SK-N-SH (cell line): ENCODE measurements at regions not wholly inside any gene's neighbourhood (a gene's known extent, or its start where the extent isn't known, plus 50 kb on each side); places are given as distances from the start of the nearest gene placed in this dataset.

Source experiments
- CTCF ChIA-PET: fragments of 300-600, 350-600 bp; formaldehyde crosslinking; extraction: SDS; loops from one replicate; lab custom pipeline; 2021; lab: Yijun Ruan, JAX
- POLR2A ChIA-PET: fragments of 350-600 bp; sonication (Branson Sonifier 250); formaldehyde crosslinking; extraction: SDS; loops from one replicate; lab custom pipeline; 2020; ENCODE audit warnings: antibody characterized with exemption, inconsistent platforms; lab: Yijun Ruan, JAX
- DNase-seq: peaks from one replicate; pipeline ENCODE4 v3.0.0; 2012
- H2AFZ ChIP-seq: fragments of 200-600 bp; sonication (generic); 2 replicates; pipeline ENCODE4 v1.8.1; 2016; ENCODE audit warnings: antibody characterized with exemption, mild to moderate bottlenecking, low read depth
- H3F3A ChIP-seq: fragments of 200-600 bp; sonication (generic); replicated peaks from 2 replicates; pipeline ENCODE3; 2016; ENCODE audit warnings: antibody characterized with exemption, mild to moderate bottlenecking; ENCODE audit not compliant: insufficient read depth
- H3K27ac ChIP-seq, 2 experiments: fragments of 200-500 bp in 1 of 2; fragments of 200-600 bp in 1 of 2; sonication (Bioruptor generic) in 1 of 2; sonication (generic), shearing (Covaris generic) in 1 of 2; 2 replicates each; pipeline versions ENCODE4 v1.5.1 to v1.6.1; 2014 to 2016; ENCODE audit warnings: low read depth in 2 of 2, inconsistent platforms in 1 of 2, low read length in 1 of 2, mild to moderate bottlenecking in 1 of 2, mixed read lengths in 1 of 2
- H3K27me3 ChIP-seq: fragments of 200-600 bp; sonication (generic), shearing (Covaris generic); 2 replicates; pipeline ENCODE4 v1.6.1; 2016; ENCODE audit warnings: mixed run types; ENCODE audit not compliant: insufficient read depth
- H3K36me3 ChIP-seq, 2 experiments: fragments of 200-500 bp in 1 of 2; fragments of 200-600 bp in 1 of 2; sonication (Bioruptor generic) in 1 of 2; sonication (generic) in 1 of 2; replicated peaks in 1 of 2; 2 replicates each; pipeline versions ENCODE3 to v1.5.1; 2014 to 2016; ENCODE audit warnings: low read length in 1 of 2, mild to moderate bottlenecking in 1 of 2; ENCODE audit not compliant: insufficient read depth in 2 of 2, control insufficient read depth in 1 of 2
- H3K4me1 ChIP-seq, 2 experiments: fragments of 200-500 bp in 1 of 2; fragments of 200-600 bp in 1 of 2; sonication (Bioruptor generic) in 1 of 2; sonication (generic), shearing (Covaris generic) in 1 of 2; 2 replicates each; pipeline versions ENCODE4 v1.5.1 to v1.6.1; 2014 to 2016; ENCODE audit warnings: low read depth in 1 of 2, low read length in 1 of 2, mixed run types in 1 of 2; ENCODE audit not compliant: insufficient read depth in 2 of 2, control insufficient read depth in 1 of 2
- H3K4me2 ChIP-seq: fragments of 200-600 bp; sonication (generic), shearing (Covaris generic); 2 replicates; pipeline ENCODE4 v1.6.1; 2017; ENCODE audit warnings: mixed run types
- H3K4me3 ChIP-seq, 2 experiments: fragments of 200-500 bp in 1 of 2; fragments of 200-600 bp in 1 of 2; sonication (Bioruptor generic) in 1 of 2; sonication (generic), shearing (Covaris generic) in 1 of 2; 2 replicates each; pipeline versions ENCODE4 v1.5.1 to v1.8.1; 2014 to 2016; ENCODE audit warnings: low read depth in 2 of 2, inconsistent platforms in 1 of 2, low read length in 1 of 2, mild to moderate bottlenecking in 1 of 2, mixed read lengths in 1 of 2, moderate library complexity in 1 of 2
- H3K79me2 ChIP-seq: fragments of 200-600 bp; sonication (generic); 2 replicates; pipeline ENCODE4 v1.8.1; 2017; ENCODE audit warnings: mild to moderate bottlenecking; ENCODE audit not compliant: insufficient read depth
- H3K9ac ChIP-seq: fragments of 200-600 bp; sonication (generic); 2 replicates; pipeline ENCODE4 v1.6.1; 2017; ENCODE audit warnings: mixed run types
- H3K9me2 ChIP-seq: fragments of 200-600 bp; sonication (generic); 2 replicates; pipeline ENCODE4 v1.6.1; 2017; ENCODE audit warnings: mixed run types
- H3K9me3 ChIP-seq: fragments of 200-600 bp; sonication (generic); 2 replicates; pipeline ENCODE4 v1.6.1; 2017; ENCODE audit warnings: mixed run types, mild to moderate bottlenecking, moderate library complexity
- H4K20me1 ChIP-seq: fragments of 200-600 bp; sonication (generic); 2 replicates; pipeline ENCODE4 v1.6.1; 2017; ENCODE audit warnings: mild to moderate bottlenecking, mixed run types; ENCODE audit not compliant: insufficient read depth
- EP300 ChIP-seq, 2 experiments: IDR thresholded peaks; 2 replicates each; pipeline versions ENCODE4 v1.4.0 to v1.6.1; 2012; ENCODE audit warnings: borderline replicate concordance in 1 of 2, low read depth in 1 of 2, low read length in 1 of 2
- FOXJ3 ChIP-seq: sonication (generic); formaldehyde crosslinking; IDR thresholded peaks from 2 replicates; pipeline ENCODE4 v1.5.1; 2020; ENCODE audit warnings: mild to moderate bottlenecking, missing genetic modification reagents
- FOXM1 ChIP-seq: IDR thresholded peaks from 2 replicates; pipeline ENCODE4 v1.4.0; 2012; ENCODE audit warnings: low read depth, mild to moderate bottlenecking
- JUND ChIP-seq: IDR thresholded peaks from 2 replicates; pipeline ENCODE4 v1.4.0; 2012
- MXI1 ChIP-seq: IDR thresholded peaks from 2 replicates; pipeline ENCODE4 v1.6.1; 2012; ENCODE audit warnings: mild to moderate bottlenecking, low read depth, low read length, improper control_type of control experiment
- RFX5 ChIP-seq: IDR thresholded peaks from 2 replicates; pipeline ENCODE4 v1.6.1; 2012; ENCODE audit warnings: mild to moderate bottlenecking, improper control_type of control experiment, low read length
- RXRA ChIP-seq: IDR thresholded peaks from 2 replicates; pipeline ENCODE4 v1.4.0; 2012; ENCODE audit warnings: low read depth, mild to moderate bottlenecking, borderline replicate concordance
- SMC3 ChIP-seq: IDR thresholded peaks from 2 replicates; pipeline ENCODE4 v1.6.1; 2012; ENCODE audit warnings: low read depth, low read length, improper control_type of control experiment
- TCF12 ChIP-seq: IDR thresholded peaks from 2 replicates; pipeline ENCODE4 v1.4.0; 2012
- YY1 ChIP-seq: IDR thresholded peaks from 2 replicates; pipeline ENCODE4 v1.4.0; 2012; ENCODE audit warnings: low read depth, mild to moderate bottlenecking
- WGBS: methylation state at CpG from one replicate; pipeline ENCODE4 v1.1.6; 2017; ENCODE audit warnings: low lambda C conversion rate; 5-methylcytosine and 5-hydroxymethylcytosine counted together
- TF ChIP-seq, protein P1 (sequence below): IDR thresholded peaks from 2 replicates; pipeline ENCODE4 v1.6.1; 2012; ENCODE audit warnings: mild to moderate bottlenecking, low read depth, low read length, moderate library complexity
- TF ChIP-seq, protein P2 (sequence below): IDR thresholded peaks from 2 replicates; pipeline ENCODE4; 2012
- TF ChIP-seq, protein P3 (sequence below): IDR thresholded peaks from 2 replicates; pipeline ENCODE4 v1.4.0; 2012; ENCODE audit warnings: low read depth, borderline replicate concordance
- TF ChIP-seq, protein P4 (sequence below): fragments of 200-600 bp; sonication (generic); IDR thresholded peaks from 2 replicates; pipeline ENCODE4 v1.6.1; 2017; ENCODE audit warnings: antibody characterized with exemption, mild to moderate bottlenecking, moderate library complexity

DNA sequence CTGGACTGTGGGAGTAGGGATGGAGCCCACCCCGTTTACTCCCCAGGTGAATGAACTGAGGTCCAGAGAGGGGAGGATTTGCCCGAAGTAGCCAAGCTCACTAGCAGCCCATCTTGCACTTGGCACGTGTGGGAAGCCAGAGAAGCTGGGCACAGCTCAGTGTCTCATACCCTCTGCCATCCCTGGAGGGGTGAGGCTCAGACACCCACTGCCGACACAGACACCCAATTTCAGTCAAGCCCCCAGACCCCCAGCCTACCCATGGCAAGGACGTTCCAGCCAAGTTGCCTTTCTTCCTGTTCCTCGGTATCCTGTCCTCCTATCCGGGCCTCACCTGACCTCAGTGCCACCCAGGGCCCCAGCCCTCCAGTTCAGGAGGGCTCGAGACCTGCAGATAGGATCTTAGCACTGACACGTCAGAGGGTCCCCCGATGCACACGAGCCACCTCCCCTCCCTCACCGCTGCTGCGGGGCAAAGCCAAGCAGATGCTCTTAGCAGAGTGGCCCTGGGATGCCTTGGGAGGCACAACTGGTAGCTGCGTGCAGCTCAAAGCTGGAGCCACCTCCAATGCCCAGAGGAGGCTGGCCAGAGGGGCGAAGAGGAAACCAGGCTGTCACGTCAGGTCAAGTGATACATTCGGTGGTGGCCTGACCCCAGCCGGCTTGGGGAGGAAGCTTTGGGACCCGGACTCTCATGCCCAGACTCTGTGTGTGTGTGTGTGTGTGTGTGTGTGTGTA lies 90.4 kb upstream of the TNRC6C start:
- no peaks in the 10 kb centered on the region for H3F3A ChIP-seq
- ChIA-PET CTCF (interaction anchor here (0.6 to 1.9 kb wide), 5 partner anchors 53 to 146 kb away, joined by 3 to 8 read pairs (median 4); no protein-coding TSS in a partner anchor), POLR2A (interaction anchor here (0.6 to 1.3 kb wide), 3 partner anchors 69 to 92 kb away, joined by 3 to 4 read pairs (median 3); partner anchors contain the start of gene TNRC6C)
- H3K4me3 ChIP-seq = no peak overlapping the region
- H3K4me1 ChIP-seq = peaks cover 0 to 43% of the 10 kb centered on the region in 2 experiments; a peak in 1 of 4 replicates
- DNase-seq = no peak
- no peaks in the 10 kb centered on the region for H3K9me3 ChIP-seq
- H2AFZ ChIP-seq = no peak overlapping the region
- no peaks in the 10 kb centered on the region for H3K36me3 ChIP-seq
- H3K9me2 ChIP-seq = no peaks in the 10 kb centered on the region
- no peaks in the 10 kb centered on the region for H3K79me2 ChIP-seq
- 69% methylated on average over 14 of the region's 19 CpGs for WGBS
- H3K27me3 ChIP-seq = 0 out of 2 replicates have a peak, but pooled peaks cover 12% of the 10 kb centered on the region
- TF ChIP-seq MXI1 (no peak), YY1 (no peak), EP300 (IDR thresholded peaks at IDR 0.05; ENCODE audit: borderline replicate concordance in 1 of 2, low read depth in 1 of 2, low read length in 1 of 2) (no peak)
- TF ChIP-seq, protein P1, sequence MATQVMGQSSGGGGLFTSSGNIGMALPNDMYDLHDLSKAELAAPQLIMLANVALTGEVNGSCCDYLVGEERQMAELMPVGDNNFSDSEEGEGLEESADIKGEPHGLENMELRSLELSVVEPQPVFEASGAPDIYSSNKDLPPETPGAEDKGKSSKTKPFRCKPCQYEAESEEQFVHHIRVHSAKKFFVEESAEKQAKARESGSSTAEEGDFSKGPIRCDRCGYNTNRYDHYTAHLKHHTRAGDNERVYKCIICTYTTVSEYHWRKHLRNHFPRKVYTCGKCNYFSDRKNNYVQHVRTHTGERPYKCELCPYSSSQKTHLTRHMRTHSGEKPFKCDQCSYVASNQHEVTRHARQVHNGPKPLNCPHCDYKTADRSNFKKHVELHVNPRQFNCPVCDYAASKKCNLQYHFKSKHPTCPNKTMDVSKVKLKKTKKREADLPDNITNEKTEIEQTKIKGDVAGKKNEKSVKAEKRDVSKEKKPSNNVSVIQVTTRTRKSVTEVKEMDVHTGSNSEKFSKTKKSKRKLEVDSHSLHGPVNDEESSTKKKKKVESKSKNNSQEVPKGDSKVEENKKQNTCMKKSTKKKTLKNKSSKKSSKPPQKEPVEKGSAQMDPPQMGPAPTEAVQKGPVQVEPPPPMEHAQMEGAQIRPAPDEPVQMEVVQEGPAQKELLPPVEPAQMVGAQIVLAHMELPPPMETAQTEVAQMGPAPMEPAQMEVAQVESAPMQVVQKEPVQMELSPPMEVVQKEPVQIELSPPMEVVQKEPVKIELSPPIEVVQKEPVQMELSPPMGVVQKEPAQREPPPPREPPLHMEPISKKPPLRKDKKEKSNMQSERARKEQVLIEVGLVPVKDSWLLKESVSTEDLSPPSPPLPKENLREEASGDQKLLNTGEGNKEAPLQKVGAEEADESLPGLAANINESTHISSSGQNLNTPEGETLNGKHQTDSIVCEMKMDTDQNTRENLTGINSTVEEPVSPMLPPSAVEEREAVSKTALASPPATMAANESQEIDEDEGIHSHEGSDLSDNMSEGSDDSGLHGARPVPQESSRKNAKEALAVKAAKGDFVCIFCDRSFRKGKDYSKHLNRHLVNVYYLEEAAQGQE = no peak
- TF ChIP-seq, protein P2, sequence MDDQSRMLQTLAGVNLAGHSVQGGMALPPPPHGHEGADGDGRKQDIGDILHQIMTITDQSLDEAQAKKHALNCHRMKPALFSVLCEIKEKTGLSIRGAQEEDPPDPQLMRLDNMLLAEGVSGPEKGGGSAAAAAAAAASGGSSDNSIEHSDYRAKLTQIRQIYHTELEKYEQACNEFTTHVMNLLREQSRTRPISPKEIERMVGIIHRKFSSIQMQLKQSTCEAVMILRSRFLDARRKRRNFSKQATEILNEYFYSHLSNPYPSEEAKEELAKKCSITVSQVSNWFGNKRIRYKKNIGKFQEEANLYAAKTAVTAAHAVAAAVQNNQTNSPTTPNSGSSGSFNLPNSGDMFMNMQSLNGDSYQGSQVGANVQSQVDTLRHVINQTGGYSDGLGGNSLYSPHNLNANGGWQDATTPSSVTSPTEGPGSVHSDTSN = no peak
- H4K20me1 ChIP-seq = no peaks in the 10 kb centered on the region
- no peak overlapping the region for H3K27ac ChIP-seq
- H3K9ac ChIP-seq = no peak overlapping the region
- no peak overlapping the region for H3K4me2 ChIP-seq

DNA sequence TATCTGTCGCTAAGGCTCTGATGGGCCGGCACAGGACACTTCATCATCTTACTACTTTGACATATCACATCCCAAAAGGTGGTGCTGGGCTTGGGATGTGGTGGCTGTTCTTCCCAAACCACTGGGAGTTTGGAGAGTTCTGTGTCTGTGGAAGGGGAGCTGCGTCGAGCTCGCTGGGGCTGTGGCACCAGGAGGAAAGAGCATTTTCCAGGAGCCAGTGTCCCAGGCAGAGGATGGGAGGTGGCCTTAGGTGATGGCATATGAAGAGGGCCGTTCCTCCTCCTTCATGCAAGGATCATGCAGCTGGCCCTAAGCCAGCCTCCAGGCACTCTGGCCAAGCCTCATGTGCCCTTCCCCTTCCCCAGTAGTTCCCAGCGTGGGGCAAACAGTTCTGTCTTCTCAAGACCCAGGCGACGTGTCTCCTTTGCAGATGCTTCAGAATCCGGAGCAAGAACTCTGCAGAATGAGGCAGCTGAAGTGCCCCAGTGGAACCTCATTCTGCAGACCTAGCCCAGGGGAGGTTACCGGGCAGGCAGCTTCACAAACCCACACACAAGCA lies 89.4 kb upstream of the TNRC6C start:
- Histone ChIP-seq H4K20me1 (no peaks in the 10 kb centered on the region), H3K27ac (no peak overlapping the region), H3K9me2 (no peaks in the 10 kb centered on the region), H3K9ac (no peak overlapping the region), H3K27me3 (0 out of 2 replicates have a peak, but pooled peaks cover 12% of the 10 kb centered on the region), H3K4me2 (no peak overlapping the region), H3K4me1 (peaks cover 0 to 46% of the 10 kb centered on the region in 2 experiments; a peak in 2 of 4 replicates), H2AFZ (no peak overlapping the region), H3K36me3 (no peaks in the 10 kb centered on the region), H3K79me2 (no peaks in the 10 kb centered on the region), H3K9me3 (no peaks in the 10 kb centered on the region), H3K4me3 (no peak overlapping the region), H3F3A (no peaks in the 10 kb centered on the region)
- DNase-seq = no peak
- ChIA-PET POLR2A (interaction anchor here (0.6 to 2.2 kb wide), 4 partner anchors 12 to 91 kb away, joined by 3 to 9 read pairs (median 4); partner anchors contain the start of gene TNRC6C), CTCF (interaction anchor here (0.6 to 2.2 kb wide), 8 partner anchors 10 to 439 kb away, joined by 3 to 9 read pairs (median 4); no protein-coding TSS in a partner anchor)
- WGBS = 66% methylated on average over 11 of the region's 11 CpGs
- TF ChIP-seq RFX5 = no peak
- TF ChIP-seq EP300 (IDR thresholded peaks at IDR 0.05; ENCODE audit: borderline replicate concordance in 1 of 2, low read depth in 1 of 2, low read length in 1 of 2) = no peak
- TF ChIP-seq, protein P2 = no peak
- TF ChIP-seq JUND = no peak
- no peak for TF ChIP-seq SMC3
- no peak for TF ChIP-seq YY1
- TF ChIP-seq, protein P3, sequence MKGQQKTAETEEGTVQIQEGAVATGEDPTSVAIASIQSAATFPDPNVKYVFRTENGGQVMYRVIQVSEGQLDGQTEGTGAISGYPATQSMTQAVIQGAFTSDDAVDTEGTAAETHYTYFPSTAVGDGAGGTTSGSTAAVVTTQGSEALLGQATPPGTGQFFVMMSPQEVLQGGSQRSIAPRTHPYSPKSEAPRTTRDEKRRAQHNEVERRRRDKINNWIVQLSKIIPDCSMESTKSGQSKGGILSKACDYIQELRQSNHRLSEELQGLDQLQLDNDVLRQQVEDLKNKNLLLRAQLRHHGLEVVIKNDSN = no peak
- no peak for TF ChIP-seq FOXM1
- TF ChIP-seq, protein P4, sequence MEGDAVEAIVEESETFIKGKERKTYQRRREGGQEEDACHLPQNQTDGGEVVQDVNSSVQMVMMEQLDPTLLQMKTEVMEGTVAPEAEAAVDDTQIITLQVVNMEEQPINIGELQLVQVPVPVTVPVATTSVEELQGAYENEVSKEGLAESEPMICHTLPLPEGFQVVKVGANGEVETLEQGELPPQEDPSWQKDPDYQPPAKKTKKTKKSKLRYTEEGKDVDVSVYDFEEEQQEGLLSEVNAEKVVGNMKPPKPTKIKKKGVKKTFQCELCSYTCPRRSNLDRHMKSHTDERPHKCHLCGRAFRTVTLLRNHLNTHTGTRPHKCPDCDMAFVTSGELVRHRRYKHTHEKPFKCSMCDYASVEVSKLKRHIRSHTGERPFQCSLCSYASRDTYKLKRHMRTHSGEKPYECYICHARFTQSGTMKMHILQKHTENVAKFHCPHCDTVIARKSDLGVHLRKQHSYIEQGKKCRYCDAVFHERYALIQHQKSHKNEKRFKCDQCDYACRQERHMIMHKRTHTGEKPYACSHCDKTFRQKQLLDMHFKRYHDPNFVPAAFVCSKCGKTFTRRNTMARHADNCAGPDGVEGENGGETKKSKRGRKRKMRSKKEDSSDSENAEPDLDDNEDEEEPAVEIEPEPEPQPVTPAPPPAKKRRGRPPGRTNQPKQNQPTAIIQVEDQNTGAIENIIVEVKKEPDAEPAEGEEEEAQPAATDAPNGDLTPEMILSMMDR = no peak
- TF ChIP-seq RXRA = no peak
- TF ChIP-seq MXI1 = no peak
- no peak for TF ChIP-seq TCF12
- no peak for TF ChIP-seq FOXJ3
